HG03571 (cell line): ENCODE measurements at regions not wholly inside any gene's neighbourhood (a gene's known extent, or its start where the extent isn't known, plus 50 kb on each side); places are given as distances from the start of the nearest gene placed in this dataset.
A peak's percentile ranks its signal among the peaks of the same experiment; 100 is the strongest.

Experiments used
- ATAC-seq: cut with Tn5 transposase; IDR thresholded peaks from one replicate; pipeline ENCODE4 v1.9.1; 2021; ENCODE audit not compliant: unreplicated experiment

GRCh38 chr7:85525676-85526075 lies 338.8 kb upstream of the SEMA3D start:
- no peak for ATAC-seq

DNA sequence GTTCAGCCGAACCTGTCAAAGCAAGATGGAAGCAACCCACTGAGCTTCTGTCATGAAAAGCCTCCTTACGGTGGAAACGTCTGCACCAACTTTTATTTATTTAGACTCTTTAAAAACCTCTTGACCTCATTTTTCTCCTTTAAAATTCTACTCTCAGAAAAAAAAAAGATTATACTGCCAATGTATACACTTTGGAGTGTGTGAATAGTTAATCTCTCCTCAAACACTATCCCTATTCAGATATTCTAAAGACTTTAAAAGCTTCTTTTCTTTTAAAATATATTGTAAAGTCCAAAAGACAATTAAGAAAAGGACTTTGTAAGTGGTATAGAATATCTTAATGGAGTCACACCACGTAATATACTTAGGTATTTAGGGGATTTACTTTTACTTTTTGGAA lies 335.2 kb upstream of the SEMA3D start:
- ATAC-seq: no peak

GRCh38 chr7:85521108-85521694 lies 334.3 kb upstream of the SEMA3D start:
- ATAC-seq: no peak

- ATAC-seq: no peak
Observed at GRCh38 chr7:85520175-85520574, 333.3 kb upstream of the SEMA3D start.

DNA sequence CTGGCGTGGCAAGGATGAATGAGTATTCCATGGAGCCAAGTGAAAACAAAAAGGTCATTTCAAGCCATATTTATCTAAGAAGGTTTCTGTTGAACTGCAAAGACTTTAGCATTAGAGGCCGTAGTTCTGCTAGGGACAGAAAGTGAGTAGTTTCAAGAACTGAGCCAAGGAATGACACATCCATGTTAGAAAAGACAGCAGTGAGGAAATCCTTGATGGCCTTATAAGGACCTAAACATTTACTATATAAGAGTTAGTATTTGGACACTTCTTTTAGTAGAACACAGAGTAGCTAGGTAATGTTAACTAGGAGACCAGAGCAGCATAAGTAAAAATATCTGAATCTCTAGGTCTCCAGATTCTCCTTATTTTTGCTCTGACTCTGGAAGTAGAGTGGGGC lies 329.8 kb upstream of the SEMA3D start:
- ATAC-seq: no peak

DNA sequence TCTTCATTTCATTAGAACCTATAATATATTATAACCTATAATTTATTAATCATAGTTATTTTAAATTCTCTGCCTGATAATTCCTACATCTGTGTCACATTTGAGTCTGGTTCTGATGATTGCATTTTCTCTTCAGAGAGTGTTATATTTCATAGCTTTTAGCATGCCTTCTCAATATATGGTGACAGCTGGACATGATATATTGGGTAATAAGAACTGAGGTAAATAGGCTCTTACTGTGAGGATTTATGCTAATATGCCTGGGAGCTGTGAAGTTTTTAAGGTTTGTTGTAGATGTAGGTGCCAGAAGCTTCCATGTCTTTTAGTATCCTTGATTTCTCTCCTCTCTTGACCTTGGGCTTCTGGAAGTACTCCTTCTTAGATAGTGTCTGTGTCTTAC lies 325.9 kb upstream of the SEMA3D start:
- ATAC-seq: no peak

GRCh38 chr7:85510287-85510686 lies 323.4 kb upstream of the SEMA3D start:
- ATAC-seq: no peak

GRCh38 chr7:85509476-85509875 lies 322.6 kb upstream of the SEMA3D start:
- no peak for ATAC-seq

- no peak for ATAC-seq
Observed at GRCh38 chr7:85508642-85509410, 322.0 kb upstream of the SEMA3D start.

DNA sequence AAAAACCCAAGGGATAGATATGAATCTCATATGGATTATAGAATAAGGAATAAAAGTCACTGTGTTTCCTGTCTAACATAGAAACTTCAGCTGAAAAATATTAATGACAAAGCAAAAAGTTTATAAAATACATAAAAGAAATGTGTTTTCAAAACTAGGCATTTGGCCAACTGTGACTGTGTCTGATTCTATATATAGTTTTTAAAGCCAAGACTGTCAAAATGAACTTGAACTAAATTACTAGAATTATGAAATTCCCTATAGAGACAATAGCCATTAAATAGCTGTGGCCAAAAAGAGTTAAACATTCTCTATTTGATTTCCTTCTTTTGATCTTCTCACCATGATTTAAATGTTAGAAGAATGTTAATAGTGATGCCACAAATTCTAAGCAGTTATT lies 311.2 kb upstream of the SEMA3D start:
- ATAC-seq: no peak

- ATAC-seq: no peak
Observed at GRCh38 chr7:85489498-85489897, 302.6 kb upstream of the SEMA3D start.

GRCh38 chr7:85488406-85488805 lies 301.6 kb upstream of the SEMA3D start:
- ATAC-seq: no peak

GRCh38 chr7:85483177-85483576 lies 296.3 kb upstream of the SEMA3D start:
- no peak for ATAC-seq

- ATAC-seq: no peak
Observed at GRCh38 chr7:85480666-85481065, 293.8 kb upstream of the SEMA3D start.

GRCh38 chr7:85479918-85480643 lies 293.2 kb upstream of the SEMA3D start:
- no peak for ATAC-seq

- no peak for ATAC-seq
Observed at GRCh38 chr7:85478530-85478929, 291.7 kb upstream of the SEMA3D start.

- ATAC-seq: no peak
Observed at GRCh38 chr7:85475476-85475875, 288.6 kb upstream of the SEMA3D start.

DNA sequence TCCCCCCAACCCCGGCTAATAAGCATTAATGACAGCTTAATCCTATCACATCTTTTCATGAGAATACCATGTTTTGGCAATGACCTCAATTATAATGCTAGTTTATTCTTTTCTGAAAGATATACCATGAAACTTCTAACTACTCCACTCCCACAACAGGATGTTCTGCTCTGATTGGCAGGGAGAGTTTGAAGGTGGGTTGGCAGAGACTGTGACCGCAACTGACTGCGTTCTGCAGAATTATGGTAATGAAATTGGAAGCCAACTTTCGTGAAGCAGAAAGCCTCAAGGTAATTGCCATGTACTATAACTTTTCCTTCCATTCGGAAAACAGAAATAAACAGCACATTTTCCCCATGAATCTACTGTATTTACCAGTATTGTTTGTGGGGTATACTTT lies 288.2 kb upstream of the SEMA3D start:
- ATAC-seq: no peak

DNA sequence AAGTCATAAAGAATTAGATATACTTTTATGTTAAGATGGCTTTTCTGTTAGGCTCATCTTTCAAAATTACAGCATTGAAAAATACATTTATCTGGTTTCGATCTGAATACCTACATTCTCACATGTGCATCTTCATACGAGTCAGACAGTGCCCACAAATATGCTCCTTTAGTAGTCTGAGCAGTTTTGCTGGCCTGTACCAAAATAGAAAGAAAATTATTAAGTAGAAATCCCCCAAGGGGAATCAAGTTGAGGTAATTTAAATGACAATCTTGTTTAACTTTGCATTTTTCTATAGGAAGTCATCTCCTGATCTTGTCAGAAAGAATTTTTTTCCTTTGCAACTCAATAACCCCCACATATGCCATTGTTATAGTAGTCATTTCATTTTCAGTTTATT lies 287.4 kb upstream of the SEMA3D start:
- ATAC-seq: peak; percentile 61

- ATAC-seq: no peak
Observed at GRCh38 chr7:85471740-85472139, 284.9 kb upstream of the SEMA3D start.

DNA sequence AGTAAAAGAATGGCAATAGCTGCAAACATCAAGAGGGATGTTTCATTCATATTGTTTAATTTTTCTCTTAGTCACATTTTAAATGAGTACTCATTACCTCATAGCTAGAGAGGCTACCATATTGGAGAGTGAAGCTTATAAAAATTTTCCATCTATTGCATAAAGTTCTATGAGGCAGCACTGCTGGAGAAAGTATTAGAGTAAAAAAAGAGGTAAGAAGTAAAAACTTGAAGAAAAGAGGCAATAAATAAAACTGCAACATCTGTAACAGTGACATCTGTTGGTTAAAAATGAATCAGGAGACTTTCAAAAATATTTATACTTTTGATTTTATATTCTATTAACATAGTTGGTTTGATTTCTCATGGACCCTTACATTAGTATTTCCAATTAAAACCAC lies 284.5 kb upstream of the SEMA3D start:
- ATAC-seq: no peak

DNA sequence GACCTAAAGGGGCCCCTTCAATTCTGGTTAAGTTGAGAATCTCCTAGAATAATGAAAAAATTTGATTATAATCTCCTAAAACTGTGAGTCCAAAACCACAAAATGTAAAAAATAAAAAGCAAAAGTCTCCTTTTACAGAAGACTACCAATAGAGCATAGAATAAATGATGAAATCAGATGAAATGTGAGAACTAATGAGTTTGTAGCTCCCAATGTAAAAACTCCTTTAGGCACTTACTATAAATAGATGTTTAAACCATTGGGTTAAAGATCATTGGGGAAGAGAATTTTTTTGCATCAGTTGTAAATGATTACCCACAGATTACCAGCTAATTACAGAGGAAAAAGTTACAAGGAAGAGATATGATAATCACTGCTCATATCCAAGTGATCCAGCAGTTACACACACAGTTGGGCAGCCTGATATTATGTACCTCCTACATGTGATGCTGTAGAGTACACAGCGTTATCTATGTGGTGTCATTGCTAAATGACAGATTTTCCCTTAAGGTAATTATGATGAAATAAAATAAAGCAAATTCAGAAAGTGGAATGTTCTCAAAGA lies 282.7 kb upstream of the SEMA3D start:
- no peak for ATAC-seq
